Activated CD4-positive, alpha-beta T cell treated with anti-CD3 and anti-CD28 coated beads, Interleukin-2, amount 50 U/mL, for 1 hour (primary cell): ENCODE measurements at regions not wholly inside any gene's neighbourhood (a gene's known extent, or its start where the extent isn't known, plus 50 kb on each side); places are given as distances from the start of the nearest gene placed in this dataset.
"Not testable (repeated sequence)": the region's sequence is repeated elsewhere in the genome, so short reads cannot be mapped to it uniquely, and the experiment has no call there.

Experiments
- DNase-seq: peaks from one replicate; pipeline ENCODE4 v3.0.0-alpha.2; 2020

- not testable (repeated sequence) for DNase-seq
Measured at GRCh38 chr1:120277428-120278258, 101.3 kb upstream of the SEC22B start.

- not testable (repeated sequence) for DNase-seq
Measured at GRCh38 chr1:120276710-120277109, 100.4 kb upstream of the SEC22B start.

GRCh38 chr1:120274438-120274837 is 98.1 kb upstream of the SEC22B start:
- DNase-seq = not testable (repeated sequence)

- not testable (repeated sequence) for DNase-seq
Measured at GRCh38 chr1:120273363-120273762, 97.0 kb upstream of the SEC22B start.

- not testable (repeated sequence) for DNase-seq
Measured at GRCh38 chr1:120272242-120272641, 95.9 kb upstream of the SEC22B start.

- not testable (repeated sequence) for DNase-seq
Measured at GRCh38 chr1:120271561-120272221, 95.4 kb upstream of the SEC22B start.

GRCh38 chr1:120267894-120268551 is 91.7 kb upstream of the SEC22B start:
- not testable (repeated sequence) for DNase-seq

- not testable (repeated sequence) for DNase-seq
Measured at GRCh38 chr1:120264564-120264963, 88.2 kb upstream of the SEC22B start.

GRCh38 chr1:120262791-120263751 is 86.8 kb upstream of the SEC22B start:
- not testable (repeated sequence) for DNase-seq

- not testable (repeated sequence) for DNase-seq
Measured at GRCh38 chr1:120257778-120258105, 81.4 kb upstream of the SEC22B start.

- not testable (repeated sequence) for DNase-seq
Measured at GRCh38 chr1:120257064-120257777, 80.9 kb upstream of the SEC22B start.

GRCh38 chr1:120250756-120251155 is 74.4 kb upstream of the SEC22B start:
- DNase-seq = not testable (repeated sequence)

GRCh38 chr1:120248726-120249427 is 72.6 kb upstream of the SEC22B start:
- DNase-seq = not testable (repeated sequence)

- DNase-seq = not testable (repeated sequence)
Measured at GRCh38 chr1:120248203-120248602, 71.9 kb upstream of the SEC22B start.

- DNase-seq = not testable (repeated sequence)
Measured at GRCh38 chr1:120243867-120244266, 67.5 kb upstream of the SEC22B start.

- DNase-seq = not testable (repeated sequence)
Measured at GRCh38 chr1:120242582-120242981, 66.3 kb upstream of the SEC22B start.

- DNase-seq = not testable (repeated sequence)
Measured at GRCh38 chr1:120241868-120242267, 65.5 kb upstream of the SEC22B start.

- DNase-seq = not testable (repeated sequence)
Measured at GRCh38 chr1:120240181-120240580, 63.9 kb upstream of the SEC22B start.

- DNase-seq = not testable (repeated sequence)
Measured at GRCh38 chr1:120239351-120239750, 63.0 kb upstream of the SEC22B start.

- not testable (repeated sequence) for DNase-seq
Measured at GRCh38 chr1:120238867-120239266, 62.5 kb upstream of the SEC22B start.

GRCh38 chr1:120233661-120234018 is 57.3 kb upstream of the SEC22B start:
- DNase-seq = not testable (repeated sequence)
